ENCODE measurements at regions not wholly inside any gene's neighbourhood (a gene's known extent, or its start where the extent isn't known, plus 50 kb on each side); places are given as distances from the start of the nearest gene placed in this dataset.
A peak's percentile ranks its signal among the peaks of the same experiment; 100 is the strongest.

DNA sequence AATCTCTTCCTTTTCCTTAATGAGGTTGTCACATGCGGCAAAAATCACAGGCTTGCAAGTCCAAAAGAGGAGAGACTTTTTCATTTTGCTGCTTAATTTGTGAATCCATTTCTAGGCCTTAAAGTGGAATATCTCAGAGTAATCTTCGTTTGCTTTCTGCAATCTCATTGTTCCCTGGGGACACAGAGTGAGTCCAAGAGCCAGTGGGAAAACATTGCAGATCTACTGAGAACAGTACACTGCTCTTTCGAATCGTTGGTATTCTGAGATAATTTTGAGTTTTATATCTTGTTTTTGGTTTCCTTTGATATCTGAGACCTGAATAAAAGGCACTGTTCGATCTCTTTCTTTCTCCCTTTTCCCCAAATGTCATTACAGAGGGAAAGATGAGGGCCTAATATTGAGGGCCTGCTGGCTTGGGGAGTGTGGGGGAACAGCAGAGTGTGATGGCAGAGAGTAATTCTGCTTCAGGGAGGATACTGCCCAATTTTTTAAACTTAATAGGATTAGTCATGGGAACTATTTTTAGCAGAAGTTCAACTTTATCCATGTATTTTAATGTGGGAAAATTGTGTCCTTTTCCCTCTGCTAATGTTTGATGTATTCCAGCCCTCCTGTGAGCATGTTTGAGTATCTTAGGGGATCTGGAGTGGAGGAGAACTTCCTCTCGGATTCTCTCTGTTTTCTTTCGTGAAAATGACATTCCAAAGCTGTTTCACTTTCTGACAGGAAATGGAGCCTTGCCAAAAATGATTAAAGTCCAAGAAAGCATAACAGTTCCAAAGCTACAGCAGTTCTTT lies 418.2 kb upstream of the ZEB2 start:
- Histone ChIP-seq H3K27me3 (ENCODE audit: control insufficient read depth, insufficient read depth, low read length) (no peaks in the 10 kb centered on the region), H3K36me3 (ENCODE audit: control insufficient read depth, insufficient read depth, low read length) (no peaks in the 10 kb centered on the region), H3K4me3 (ENCODE audit: low read depth, low read length) (no peak overlapping the region)
- TF ChIP-seq, protein P1, sequence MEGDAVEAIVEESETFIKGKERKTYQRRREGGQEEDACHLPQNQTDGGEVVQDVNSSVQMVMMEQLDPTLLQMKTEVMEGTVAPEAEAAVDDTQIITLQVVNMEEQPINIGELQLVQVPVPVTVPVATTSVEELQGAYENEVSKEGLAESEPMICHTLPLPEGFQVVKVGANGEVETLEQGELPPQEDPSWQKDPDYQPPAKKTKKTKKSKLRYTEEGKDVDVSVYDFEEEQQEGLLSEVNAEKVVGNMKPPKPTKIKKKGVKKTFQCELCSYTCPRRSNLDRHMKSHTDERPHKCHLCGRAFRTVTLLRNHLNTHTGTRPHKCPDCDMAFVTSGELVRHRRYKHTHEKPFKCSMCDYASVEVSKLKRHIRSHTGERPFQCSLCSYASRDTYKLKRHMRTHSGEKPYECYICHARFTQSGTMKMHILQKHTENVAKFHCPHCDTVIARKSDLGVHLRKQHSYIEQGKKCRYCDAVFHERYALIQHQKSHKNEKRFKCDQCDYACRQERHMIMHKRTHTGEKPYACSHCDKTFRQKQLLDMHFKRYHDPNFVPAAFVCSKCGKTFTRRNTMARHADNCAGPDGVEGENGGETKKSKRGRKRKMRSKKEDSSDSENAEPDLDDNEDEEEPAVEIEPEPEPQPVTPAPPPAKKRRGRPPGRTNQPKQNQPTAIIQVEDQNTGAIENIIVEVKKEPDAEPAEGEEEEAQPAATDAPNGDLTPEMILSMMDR (IDR thresholded peaks at IDR 0.05; ENCODE audit: insufficient read depth, low read length, severe bottlenecking), result no peak
- FAIRE-seq (no peak), DNase-seq (ENCODE audit: low read depth) (peak; percentile 51)

DNA sequence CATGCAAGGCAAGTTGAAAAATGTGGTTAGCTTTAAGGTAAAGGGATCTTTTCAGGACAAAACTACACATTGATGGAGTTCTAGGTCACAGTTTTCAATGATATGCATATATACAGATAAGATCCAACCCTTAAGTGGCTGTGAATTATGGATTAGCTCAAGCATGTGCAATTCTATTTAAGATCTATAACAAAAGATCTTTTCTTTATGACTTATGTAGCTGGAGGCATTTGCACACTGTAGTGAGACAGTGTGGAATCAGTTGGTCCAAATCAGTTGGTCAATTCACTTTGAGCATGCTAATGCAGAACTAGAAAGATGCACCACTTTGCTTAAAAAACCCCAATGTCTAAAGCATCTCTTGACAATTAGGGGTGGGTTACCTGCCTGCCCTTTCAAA lies 417.1 kb upstream of the ZEB2 start:
- Histone ChIP-seq H3K36me3 (ENCODE audit: control insufficient read depth, insufficient read depth, low read length) (no peaks in the 10 kb centered on the region), H3K27me3 (ENCODE audit: control insufficient read depth, insufficient read depth, low read length) (no peaks in the 10 kb centered on the region), H3K4me3 (ENCODE audit: low read depth, low read length) (no peak overlapping the region)
- no peak for DNase-seq (ENCODE audit: low read depth)
- no peak for FAIRE-seq
- TF ChIP-seq, protein P1 (IDR thresholded peaks at IDR 0.05; ENCODE audit: insufficient read depth, low read length, severe bottlenecking), result no peak

DNA sequence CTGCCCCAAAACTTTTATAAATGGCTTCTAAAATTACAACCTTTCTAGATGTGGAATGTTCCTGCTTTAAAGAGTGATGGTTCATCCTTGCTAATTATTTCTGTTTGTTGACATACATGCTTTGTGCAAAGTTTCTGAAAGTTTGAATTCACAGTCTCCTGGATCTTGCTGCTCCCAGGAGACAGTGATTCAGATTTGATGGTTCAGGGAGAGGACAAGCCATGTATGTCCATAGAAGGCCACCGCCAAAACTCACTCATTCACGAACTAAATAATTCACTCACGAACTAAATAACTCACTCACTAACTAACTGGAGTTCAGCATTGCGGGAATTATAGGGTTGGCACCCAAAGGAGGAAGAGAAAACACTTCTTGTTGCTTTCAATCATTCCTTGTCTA lies 416.5 kb upstream of the ZEB2 start:
- Histone ChIP-seq H3K27me3 (ENCODE audit: control insufficient read depth, insufficient read depth, low read length) (no peaks in the 10 kb centered on the region), H3K4me3 (ENCODE audit: low read depth, low read length) (no peak overlapping the region), H3K36me3 (ENCODE audit: control insufficient read depth, insufficient read depth, low read length) (no peaks in the 10 kb centered on the region)
- TF ChIP-seq, protein P1 (IDR thresholded peaks at IDR 0.05; ENCODE audit: insufficient read depth, low read length, severe bottlenecking), result no peak
- FAIRE-seq, result no peak
- DNase-seq (ENCODE audit: low read depth), result no peak

DNA sequence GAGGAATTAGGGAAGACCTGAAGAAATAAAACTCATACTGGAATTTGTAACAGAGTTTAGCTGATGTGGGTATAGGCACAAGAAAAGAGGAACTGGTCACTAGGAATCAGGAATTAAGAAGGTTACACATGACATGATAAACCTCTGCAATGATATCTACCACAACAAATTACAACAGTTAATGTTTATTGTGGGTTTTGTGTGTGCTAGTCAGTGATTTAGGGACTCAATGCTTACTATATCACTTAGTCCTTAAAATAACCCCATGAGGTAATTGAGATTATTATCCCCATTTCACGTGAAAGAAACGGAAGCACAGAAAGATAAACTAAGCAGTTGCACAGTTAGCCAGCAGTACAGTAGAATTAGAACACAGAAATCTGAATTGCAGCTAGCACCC lies 415.8 kb upstream of the ZEB2 start:
- H3K27me3 ChIP-seq (ENCODE audit: control insufficient read depth, insufficient read depth, low read length), result no peaks in the 10 kb centered on the region
- TF ChIP-seq, protein P1 (IDR thresholded peaks at IDR 0.05; ENCODE audit: insufficient read depth, low read length, severe bottlenecking), result no peak
- DNase-seq (ENCODE audit: low read depth) (no peak), FAIRE-seq (no peak)
- no peaks in the 10 kb centered on the region for H3K36me3 ChIP-seq (ENCODE audit: control insufficient read depth, insufficient read depth, low read length)
- H3K4me3 ChIP-seq (ENCODE audit: low read depth, low read length), result no peak overlapping the region

DNA sequence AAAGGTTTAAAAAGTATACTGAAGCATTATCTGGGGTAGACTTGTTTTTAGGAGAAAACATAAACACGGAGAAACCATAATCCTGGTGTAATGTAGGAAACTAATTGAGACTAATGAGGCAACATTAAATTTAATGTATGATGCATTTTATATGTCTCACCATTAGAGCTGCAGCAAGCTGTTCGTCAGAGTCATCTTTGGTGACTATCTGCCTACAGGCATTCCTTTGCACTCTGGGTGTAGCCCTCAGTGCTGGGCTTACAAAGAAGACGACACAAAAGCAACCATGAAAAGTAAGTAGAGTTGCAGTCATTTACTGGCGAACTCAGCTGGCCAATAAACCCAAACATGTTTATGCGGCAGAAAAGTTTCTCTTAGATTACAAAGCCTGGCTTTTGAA lies 415.3 kb upstream of the ZEB2 start:
- H3K4me3 ChIP-seq (ENCODE audit: low read depth, low read length), result no peak overlapping the region
- H3K27me3 ChIP-seq (ENCODE audit: control insufficient read depth, insufficient read depth, low read length), result no peaks in the 10 kb centered on the region
- DNase-seq (ENCODE audit: low read depth) (no peak), FAIRE-seq (no peak)
- TF ChIP-seq, protein P1 (IDR thresholded peaks at IDR 0.05; ENCODE audit: insufficient read depth, low read length, severe bottlenecking), result no peak
- H3K36me3 ChIP-seq (ENCODE audit: control insufficient read depth, insufficient read depth, low read length), result no peaks in the 10 kb centered on the region

DNA sequence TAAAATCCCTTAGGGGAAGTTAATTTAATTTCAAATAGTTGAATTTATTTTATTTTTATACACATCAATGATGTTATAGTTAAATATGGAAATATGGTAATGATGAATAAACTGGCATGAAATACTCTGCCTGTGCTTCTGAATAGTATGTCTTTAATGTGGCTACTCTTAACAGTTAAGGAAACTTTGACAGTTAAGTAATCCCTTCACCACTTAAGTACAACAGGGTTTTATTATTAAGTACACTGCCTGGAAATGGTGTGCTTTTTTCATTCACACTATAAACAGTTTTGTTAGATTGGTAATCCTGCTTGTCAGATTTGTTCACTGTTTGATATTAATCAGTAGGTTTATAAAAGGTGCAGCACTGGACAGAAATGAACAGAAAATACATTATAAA lies 412.0 kb upstream of the ZEB2 start:
- Histone ChIP-seq H3K36me3 (ENCODE audit: control insufficient read depth, insufficient read depth, low read length) (no peaks in the 10 kb centered on the region), H3K27me3 (ENCODE audit: control insufficient read depth, insufficient read depth, low read length) (no peaks in the 10 kb centered on the region), H3K4me3 (ENCODE audit: low read depth, low read length) (no peak overlapping the region)
- DNase-seq (ENCODE audit: low read depth), result no peak
- TF ChIP-seq, protein P1 (IDR thresholded peaks at IDR 0.05; ENCODE audit: insufficient read depth, low read length, severe bottlenecking), result no peak
- no peak for FAIRE-seq

All from bronchial epithelial cell (primary cell).